ENCODE measurements at regions not wholly inside any gene's neighbourhood (a gene's known extent, or its start where the extent isn't known, plus 50 kb on each side); places are given as distances from the start of the nearest gene placed in this dataset.
"Not testable (repeated sequence)": the region's sequence is repeated elsewhere in the genome, so short reads cannot be mapped to it uniquely, and the experiment has no call there.

- DNase-seq (ENCODE audit: low read depth in 4 of 4, low spot score in 3 of 4), result no peak
These were observed 196.2 kb downstream of the SLC38A4 start for GRCh38 chr12:46629331-46630229.

DNA sequence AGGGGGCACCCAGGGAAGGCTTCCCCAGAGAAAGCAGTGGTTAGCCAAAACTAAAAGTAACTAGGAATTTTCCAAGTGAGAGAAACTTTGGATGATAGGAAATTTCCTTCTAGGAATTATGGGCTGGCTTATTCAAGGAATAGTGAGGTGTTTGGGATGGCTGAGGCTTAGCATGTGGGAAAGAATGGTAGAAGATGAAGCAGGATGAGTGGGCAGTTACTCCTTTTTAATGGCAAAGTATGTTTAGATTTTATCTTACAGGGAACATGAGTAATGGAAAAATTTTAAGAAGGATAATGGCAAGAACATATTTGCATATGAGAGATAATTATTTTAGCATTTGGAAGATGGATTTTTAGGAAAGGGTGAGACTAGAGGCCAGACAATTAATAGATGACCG is 197.6 kb downstream of the SLC38A4 start:
- DNase-seq (ENCODE audit: low read depth in 4 of 4, low spot score in 3 of 4), result no peak

GRCh38 chr12:46627686-46628085 is 198.1 kb downstream of the SLC38A4 start:
- no peak for DNase-seq (ENCODE audit: low read depth in 4 of 4, low spot score in 3 of 4)

DNA sequence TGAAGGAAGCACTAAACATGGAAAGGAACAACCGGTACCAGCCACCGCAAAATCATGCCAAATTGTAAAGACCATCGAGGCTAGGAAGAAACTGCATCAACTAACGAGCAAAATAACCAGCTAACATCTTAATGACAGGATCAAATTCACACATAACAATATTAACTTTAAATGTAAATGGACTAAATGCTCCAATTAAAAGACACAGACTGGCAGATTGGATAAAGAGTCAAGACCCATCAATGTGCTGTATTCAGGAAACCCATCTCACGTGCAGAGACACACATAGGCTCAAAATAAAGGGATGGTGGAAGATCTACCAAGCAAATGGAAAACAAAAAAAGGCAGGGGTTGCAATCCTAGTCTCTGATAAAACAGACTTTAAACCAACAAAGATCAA is 206.3 kb downstream of the SLC38A4 start:
- not testable (repeated sequence) for DNase-seq (ENCODE audit: low read depth in 4 of 4, low spot score in 3 of 4)

DNA sequence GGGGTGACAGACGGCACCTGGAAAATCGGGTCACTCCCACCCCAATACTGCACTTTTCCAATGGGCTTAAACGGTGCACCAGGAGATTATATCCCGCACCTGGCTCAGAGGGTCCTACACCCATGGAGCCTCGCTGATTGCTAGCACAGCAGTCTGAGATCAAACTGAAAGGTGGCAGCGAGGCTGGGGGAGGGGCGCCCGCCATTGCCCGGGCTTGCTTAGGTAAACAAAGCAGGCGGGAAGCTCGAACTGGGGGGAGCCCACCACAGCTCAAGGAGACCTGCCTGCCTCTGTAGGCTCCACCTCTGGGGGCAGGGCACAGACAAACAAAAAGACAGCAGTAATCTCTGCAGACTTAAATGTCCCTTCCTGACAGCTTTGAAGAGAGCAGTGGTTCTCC is 208.1 kb downstream of the SLC38A4 start:
- not testable (repeated sequence) for DNase-seq (ENCODE audit: low read depth in 4 of 4, low spot score in 3 of 4)

DNA sequence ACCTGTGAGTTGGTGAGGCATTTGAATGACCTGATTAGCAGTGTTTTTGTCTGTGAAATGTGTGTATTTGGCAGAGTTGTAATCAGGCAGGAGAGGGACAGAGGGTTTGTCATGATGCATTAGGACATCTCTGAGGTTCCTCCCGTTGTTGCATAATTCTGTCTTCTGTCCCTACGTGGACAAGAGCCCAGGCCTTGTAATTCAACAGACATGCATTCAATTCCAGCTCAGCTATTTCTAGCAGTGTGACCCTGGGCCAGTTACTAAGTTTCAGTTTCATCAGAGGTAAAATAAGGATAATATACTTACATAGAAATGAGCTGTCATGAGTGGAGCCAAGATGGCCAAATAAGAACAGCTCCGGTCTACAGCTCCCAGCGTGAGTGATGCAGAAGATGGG is 208.6 kb downstream of the SLC38A4 start:
- DNase-seq (ENCODE audit: low read depth in 4 of 4, low spot score in 3 of 4), result no peak

GRCh38 chr12:46610754-46611153 is 215.0 kb downstream of the SLC38A4 start:
- no peak for DNase-seq (ENCODE audit: low read depth in 4 of 4, low spot score in 3 of 4)

DNA sequence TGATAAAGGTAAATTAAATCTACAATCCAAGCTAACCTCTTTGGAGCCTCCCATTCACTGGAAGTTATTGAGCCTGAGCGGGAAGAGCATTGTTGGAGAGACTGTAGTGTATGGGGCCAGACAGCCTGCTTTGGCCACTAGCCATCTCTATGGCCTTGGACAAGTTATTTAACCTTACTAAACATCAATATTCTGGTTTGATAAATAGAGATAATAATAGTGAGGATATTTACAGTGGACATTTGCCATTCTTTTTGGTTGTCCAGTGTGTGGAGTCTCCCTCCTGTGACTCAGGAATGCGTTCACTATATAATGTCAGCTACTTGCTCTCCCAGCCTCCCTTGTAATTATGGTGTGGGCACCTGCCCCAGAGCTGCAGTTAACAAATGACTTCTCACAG is 216.1 kb downstream of the SLC38A4 start:
- no peak for DNase-seq (ENCODE audit: low read depth in 4 of 4, low spot score in 3 of 4)

DNA sequence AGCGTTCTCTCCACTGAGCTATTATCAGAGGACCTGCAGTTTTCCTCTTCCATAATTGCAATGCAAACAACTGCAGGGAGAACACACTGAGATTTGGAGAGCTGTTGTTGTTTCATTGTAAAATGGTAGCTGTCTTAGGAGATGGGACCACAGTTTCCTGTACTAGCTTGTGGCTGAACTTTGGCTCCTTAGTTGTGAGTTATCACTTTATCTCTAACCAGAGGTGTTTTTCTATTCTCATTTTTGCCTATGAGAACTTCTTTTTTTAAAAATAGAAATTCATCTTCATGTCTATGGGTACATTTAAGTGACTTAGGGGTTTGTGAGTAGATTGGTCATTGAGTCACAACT is 216.5 kb downstream of the SLC38A4 start:
- DNase-seq (ENCODE audit: low read depth in 4 of 4, low spot score in 3 of 4), result no peak

DNA sequence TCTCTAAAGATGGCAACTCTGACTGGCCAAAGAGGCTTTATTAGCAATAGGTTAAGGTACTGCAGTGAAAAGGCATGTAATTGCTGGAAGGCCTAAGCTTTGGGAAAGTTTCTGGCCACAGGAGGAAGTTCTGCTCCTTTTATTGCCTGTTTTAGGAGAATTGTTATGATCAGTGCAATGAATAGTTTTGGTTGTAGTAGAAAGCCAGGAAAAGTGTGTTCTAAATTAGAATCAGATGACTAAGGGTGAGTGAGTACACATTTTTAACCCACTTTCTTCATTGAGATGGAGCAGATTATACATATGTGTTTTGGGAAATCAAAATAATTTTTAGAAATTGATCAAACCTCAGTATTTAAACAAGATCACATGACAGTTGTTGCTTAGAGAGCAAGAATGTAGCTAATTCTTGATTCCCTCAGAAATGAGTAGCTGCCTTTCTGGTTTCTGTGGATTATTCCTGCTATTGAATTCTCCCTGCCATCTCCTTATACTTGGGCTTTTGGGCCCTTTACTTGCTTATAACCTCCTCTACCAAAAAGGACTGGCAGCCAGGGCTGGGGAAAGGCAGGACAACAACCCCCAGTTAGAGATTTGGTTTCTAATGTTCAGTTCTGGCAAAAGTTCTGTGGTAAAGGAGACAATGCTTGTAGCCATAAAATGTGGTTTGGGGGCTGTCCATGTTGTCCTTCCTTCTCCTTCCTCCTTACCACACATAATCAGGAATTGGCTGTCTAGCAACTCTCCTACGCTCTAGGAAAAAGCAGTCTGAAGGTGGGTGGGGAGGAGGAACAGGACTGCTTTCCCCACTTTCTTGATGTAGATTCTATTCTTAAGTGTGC is 217.1 kb downstream of the SLC38A4 start:
- DNase-seq (ENCODE audit: low read depth in 4 of 4, low spot score in 3 of 4), result no peak

DNA sequence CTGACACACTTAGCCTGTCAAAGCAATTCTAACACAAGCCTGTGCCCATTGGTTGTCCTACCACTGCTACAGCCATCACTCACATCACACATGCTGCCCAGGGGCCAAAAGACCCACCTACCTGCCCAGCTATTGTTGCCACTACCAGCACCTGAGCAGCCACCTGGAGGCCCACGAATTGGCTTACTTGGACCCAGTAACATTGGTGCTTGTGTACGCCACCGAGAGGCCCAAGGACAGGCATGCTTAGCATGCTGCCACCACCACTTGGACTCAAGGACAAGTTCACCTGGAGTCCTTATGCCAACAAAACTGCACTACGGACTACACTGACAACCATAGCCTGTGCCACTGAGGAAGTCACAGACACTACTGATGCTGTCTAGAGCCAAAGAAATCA is 221.1 kb downstream of the SLC38A4 start:
- no peak for DNase-seq (ENCODE audit: low read depth in 4 of 4, low spot score in 3 of 4)

- DNase-seq (ENCODE audit: low read depth in 4 of 4, low spot score in 3 of 4), result no peak
These were observed 221.9 kb downstream of the SLC38A4 start for GRCh38 chr12:46603776-46604456.

DNA sequence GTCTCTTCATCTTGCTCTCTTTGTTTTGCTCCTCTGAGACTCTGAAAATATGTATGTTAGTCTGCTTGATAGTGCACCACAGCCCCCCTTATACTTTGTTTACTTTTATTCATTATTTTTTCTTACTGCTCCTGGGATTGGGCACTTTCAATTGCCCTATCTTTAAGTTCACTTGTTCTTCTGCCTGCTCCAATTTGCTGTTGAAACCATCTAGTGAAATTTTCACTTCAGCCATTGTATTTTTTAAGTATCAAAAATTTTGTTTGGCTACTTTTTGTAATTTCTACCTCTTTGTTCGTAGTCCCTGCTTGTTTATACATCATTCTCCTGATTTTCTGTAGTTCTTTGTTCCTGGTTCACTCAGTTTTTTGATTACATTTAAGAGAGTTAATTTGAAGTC is 223.3 kb downstream of the SLC38A4 start:
- no peak for DNase-seq (ENCODE audit: low read depth in 4 of 4, low spot score in 3 of 4)

- no peak for DNase-seq (ENCODE audit: low read depth in 4 of 4, low spot score in 3 of 4)
These were observed 218.6 kb upstream of the SLC38A2 start for GRCh38 chr12:46590991-46591703.

GRCh38 chr12:46585854-46586621 is 213.5 kb upstream of the SLC38A2 start:
- peak in 2 of 4 donors; percentile 9 to 12 for DNase-seq (ENCODE audit: low read depth in 4 of 4, low spot score in 3 of 4)

- DNase-seq (ENCODE audit: low read depth in 4 of 4, low spot score in 3 of 4), result not testable (repeated sequence)
These were observed 211.5 kb upstream of the SLC38A2 start for GRCh38 chr12:46584098-46584497.

DNA sequence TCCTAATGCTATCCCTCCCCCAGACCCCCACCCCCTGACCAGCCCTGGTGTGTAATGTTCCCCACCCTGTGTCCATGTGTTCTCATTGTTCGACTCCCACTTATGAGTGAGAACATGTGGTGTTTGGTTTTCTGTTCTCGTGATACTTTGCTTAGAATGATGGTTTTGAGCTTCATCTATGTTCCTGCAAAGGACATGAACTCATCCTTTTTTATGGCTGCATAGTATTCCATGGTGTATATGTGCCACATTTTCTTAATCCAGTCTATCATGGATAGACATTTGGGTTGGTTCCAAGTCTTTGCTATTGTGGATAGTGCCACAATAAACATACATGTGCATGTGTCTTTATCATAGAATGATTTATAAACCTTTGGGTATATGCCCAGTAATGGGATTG is 209.4 kb upstream of the SLC38A2 start:
- DNase-seq (ENCODE audit: low read depth in 4 of 4, low spot score in 3 of 4), result not testable (repeated sequence)

DNA sequence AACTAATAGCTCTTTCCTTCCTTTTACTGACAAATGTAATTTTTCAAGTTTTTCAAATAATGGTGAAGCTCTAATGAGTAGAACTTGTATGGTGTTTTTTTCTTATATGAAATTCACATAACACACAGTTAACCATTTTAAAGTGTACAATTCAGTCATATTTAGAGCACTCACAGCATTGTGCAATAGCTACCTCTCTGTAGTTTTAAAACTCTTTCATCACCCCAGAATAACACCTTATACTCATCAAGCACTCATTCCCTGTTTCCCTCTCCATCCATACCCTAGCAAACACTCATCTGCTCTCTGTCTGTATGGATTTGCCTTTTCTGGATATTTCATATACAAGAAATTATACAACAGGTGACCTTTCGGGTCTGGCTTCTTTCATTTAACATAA is 207.9 kb upstream of the SLC38A2 start:
- DNase-seq (ENCODE audit: low read depth in 4 of 4, low spot score in 3 of 4), result no peak

- DNase-seq (ENCODE audit: low read depth in 4 of 4, low spot score in 3 of 4), result no peak
These were observed 206.9 kb upstream of the SLC38A2 start for GRCh38 chr12:46579474-46579873.

All from left renal pelvis (tissue), 4 donors.